ENCODE measurements at regions not wholly inside any gene's neighbourhood (a gene's known extent, or its start where the extent isn't known, plus 50 kb on each side); places are given as distances from the start of the nearest gene placed in this dataset.
"Not testable (repeated sequence)": the region's sequence is repeated elsewhere in the genome, so short reads cannot be mapped to it uniquely, and the experiment has no call there.

- H3K9me2 ChIP-seq (ENCODE audit: insufficient read depth, low read length), result no peaks in the 10 kb centered on the region
- POLR2A ChIA-PET, result no interaction called here
- H3K4me2 ChIP-seq (ENCODE audit: low read length), result no peak overlapping the region
- no peaks in the 10 kb centered on the region for H3K36me3 ChIP-seq (ENCODE audit: insufficient read depth, low read length)
- intact Hi-C loops (cut with micrococcal nuclease; ENCODE audit: unreplicated experiment), result no loop called here
- CTCF ChIA-PET (ENCODE audit: unreplicated experiment), result no interaction called here
- H3K79me2 ChIP-seq (ENCODE audit: insufficient read depth, low read depth, low read length), result no peaks in the 10 kb centered on the region
- BruUV-seq (replicated peaks), result no TSS peak
- H3K9me3 ChIP-seq (ENCODE audit: low read length), result no peaks in the 10 kb centered on the region
- no peak overlapping the region for H3K27ac ChIP-seq (ENCODE audit: low read depth, low read length, poor library complexity, severe bottlenecking)
- H2AFZ ChIP-seq (ENCODE audit: low read length), result no peak overlapping the region
- TF ChIP-seq EZH2phosphoT487 (IDR thresholded peaks at IDR 0.05; ENCODE audit: borderline replicate concordance, low read depth, low read length), result no peak
- no peak for TF ChIP-seq CTCF (conservative IDR thresholded peaks at IDR 0.05; ENCODE audit: low read length)
- no peaks in the 10 kb centered on the region for H3K4me1 ChIP-seq (ENCODE audit: insufficient read depth, low read length, poor library complexity, severe bottlenecking)
- DNase-seq (ENCODE audit: low spot score), result no peak
- H4K20me1 ChIP-seq (ENCODE audit: insufficient read depth, low read length), result no peaks in the 10 kb centered on the region
- no peak overlapping the region for H3K4me3 ChIP-seq (ENCODE audit: low read depth, low read length, poor library complexity, severe bottlenecking)
These were observed 118.9 kb upstream of the MED14 start for GRCh38 chrX:40854242-40854641.

- ChIA-PET POLR2A (no interaction called here), CTCF (ENCODE audit: unreplicated experiment) (no interaction called here)
- Histone ChIP-seq H4K20me1 (ENCODE audit: insufficient read depth, low read length) (no peaks in the 10 kb centered on the region), H3K9me3 (ENCODE audit: low read length) (no peaks in the 10 kb centered on the region), H3K4me2 (ENCODE audit: low read length) (no peak overlapping the region), H3K79me2 (ENCODE audit: insufficient read depth, low read depth, low read length) (no peaks in the 10 kb centered on the region), H2AFZ (ENCODE audit: low read length) (no peak overlapping the region), H3K9me2 (ENCODE audit: insufficient read depth, low read length) (no peaks in the 10 kb centered on the region), H3K36me3 (ENCODE audit: insufficient read depth, low read length) (no peaks in the 10 kb centered on the region), H3K27ac (ENCODE audit: low read depth, low read length, poor library complexity, severe bottlenecking) (no peak overlapping the region), H3K4me1 (ENCODE audit: insufficient read depth, low read length, poor library complexity, severe bottlenecking) (no peaks in the 10 kb centered on the region), H3K4me3 (ENCODE audit: low read depth, low read length, poor library complexity, severe bottlenecking) (no peak overlapping the region)
- DNase-seq (ENCODE audit: low spot score), result no peak
- intact Hi-C loops (cut with micrococcal nuclease; ENCODE audit: unreplicated experiment), result no loop called here
- TF ChIP-seq EZH2phosphoT487 (IDR thresholded peaks at IDR 0.05; ENCODE audit: borderline replicate concordance, low read depth, low read length) (no peak), CTCF (conservative IDR thresholded peaks at IDR 0.05; ENCODE audit: low read length) (no peak)
- BruUV-seq (replicated peaks), result no TSS peak
These were observed 120.1 kb upstream of the MED14 start for GRCh38 chrX:40855411-40855810.

GRCh38 chrX:40855932-40856515 lies 120.7 kb upstream of the MED14 start:
- Histone ChIP-seq H2AFZ (ENCODE audit: low read length) (no peak overlapping the region), H3K36me3 (ENCODE audit: insufficient read depth, low read length) (no peaks in the 10 kb centered on the region), H3K9me3 (ENCODE audit: low read length) (no peaks in the 10 kb centered on the region), H3K4me2 (ENCODE audit: low read length) (no peak overlapping the region), H4K20me1 (ENCODE audit: insufficient read depth, low read length) (no peaks in the 10 kb centered on the region), H3K79me2 (ENCODE audit: insufficient read depth, low read depth, low read length) (no peaks in the 10 kb centered on the region), H3K4me1 (ENCODE audit: insufficient read depth, low read length, poor library complexity, severe bottlenecking) (no peaks in the 10 kb centered on the region), H3K4me3 (ENCODE audit: low read depth, low read length, poor library complexity, severe bottlenecking) (no peak overlapping the region), H3K9me2 (ENCODE audit: insufficient read depth, low read length) (no peaks in the 10 kb centered on the region), H3K27ac (ENCODE audit: low read depth, low read length, poor library complexity, severe bottlenecking) (no peak overlapping the region)
- CTCF ChIA-PET (ENCODE audit: unreplicated experiment), result no interaction called here
- POLR2A ChIA-PET, result no interaction called here
- TF ChIP-seq EZH2phosphoT487 (IDR thresholded peaks at IDR 0.05; ENCODE audit: borderline replicate concordance, low read depth, low read length), result no peak
- TF ChIP-seq CTCF (conservative IDR thresholded peaks at IDR 0.05; ENCODE audit: low read length), result no peak
- BruUV-seq (replicated peaks), result no TSS peak
- no peak for DNase-seq (ENCODE audit: low spot score)
- intact Hi-C loops (cut with micrococcal nuclease; ENCODE audit: unreplicated experiment), result no loop called here

- H2AFZ ChIP-seq (ENCODE audit: low read length); DNase-seq (ENCODE audit: low spot score); intact Hi-C loops (cut with micrococcal nuclease; ENCODE audit: unreplicated experiment); H3K4me2 ChIP-seq (ENCODE audit: low read length); H3K36me3 ChIP-seq (ENCODE audit: insufficient read depth, low read length); POLR2A ChIA-PET; CTCF ChIA-PET (ENCODE audit: unreplicated experiment); H3K9me2 ChIP-seq (ENCODE audit: insufficient read depth, low read length); H3K79me2 ChIP-seq (ENCODE audit: insufficient read depth, low read depth, low read length); H3K4me1 ChIP-seq (ENCODE audit: insufficient read depth, low read length, poor library complexity, severe bottlenecking); H3K4me3 ChIP-seq (ENCODE audit: low read depth, low read length, poor library complexity, severe bottlenecking); H3K27ac ChIP-seq (ENCODE audit: low read depth, low read length, poor library complexity, severe bottlenecking); H3K9me3 ChIP-seq (ENCODE audit: low read length); BruUV-seq (replicated peaks); H4K20me1 ChIP-seq (ENCODE audit: insufficient read depth, low read length): not testable (repeated sequence)
These were observed 126.7 kb upstream of the MED14 start for GRCh38 chrX:40861952-40862554.

Data from OCI-LY7 (cell line).